HG03159 (cell line): ENCODE measurements at regions not wholly inside any gene's neighbourhood (a gene's known extent, or its start where the extent isn't known, plus 50 kb on each side); places are given as distances from the start of the nearest gene placed in this dataset.

Experiments
- ATAC-seq: cut with Tn5 transposase; IDR thresholded peaks from one replicate; pipeline ENCODE4 v1.9.1; 2021; ENCODE audit warnings: mild to moderate bottlenecking, moderate library complexity; ENCODE audit not compliant: unreplicated experiment

DNA sequence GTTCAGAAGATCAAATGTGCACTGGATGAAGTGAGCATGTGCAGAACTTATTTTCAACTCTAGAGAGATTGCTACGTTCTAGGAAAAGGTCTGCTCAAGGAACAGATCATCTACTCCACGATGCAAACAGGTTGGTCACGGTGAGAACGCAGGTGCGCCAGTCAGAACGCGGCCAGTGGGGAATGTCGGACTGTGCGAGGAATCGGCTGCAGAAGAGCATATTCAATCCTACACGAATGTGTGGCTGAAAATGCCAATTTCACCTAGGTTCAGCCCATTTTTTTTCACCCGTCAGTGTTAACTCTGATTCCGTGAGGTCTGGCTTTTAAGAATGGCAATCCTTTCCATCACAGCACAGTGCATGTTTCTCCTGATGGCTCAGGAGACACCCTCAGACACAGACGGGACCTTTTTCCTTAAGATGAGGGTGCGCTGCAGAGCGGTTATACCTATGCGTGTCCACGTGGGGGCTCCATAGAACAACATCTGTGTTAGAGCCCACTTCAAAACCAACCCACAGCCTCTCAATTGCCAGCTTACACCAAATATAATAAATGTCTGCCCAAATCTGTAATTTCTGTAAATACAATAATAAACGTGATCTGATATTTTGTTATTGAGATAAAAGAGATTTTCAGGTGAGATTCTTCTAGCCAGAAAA is 250.4 kb downstream of the FOXA2 start:
- ATAC-seq, result peak; percentile 89

DNA sequence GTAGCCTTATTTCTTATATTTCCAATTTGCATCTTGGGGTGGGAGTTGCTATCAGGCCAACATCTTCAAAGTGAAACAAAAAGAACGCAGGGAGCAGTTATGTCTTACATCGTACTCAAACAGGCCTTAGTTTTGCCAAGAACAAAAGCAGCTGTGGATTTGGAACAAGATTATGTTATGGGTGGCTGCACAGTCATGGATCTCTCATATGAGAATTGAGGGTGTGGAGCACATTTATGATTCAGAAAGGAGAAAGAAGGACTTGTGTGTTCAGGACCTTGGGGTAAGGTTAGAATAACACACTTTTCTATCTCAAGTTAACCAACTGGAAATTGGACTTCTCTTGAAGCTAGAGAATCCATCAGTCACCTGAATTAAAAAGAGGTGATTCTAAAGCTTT is 259.9 kb downstream of the FOXA2 start:
- no peak for ATAC-seq

DNA sequence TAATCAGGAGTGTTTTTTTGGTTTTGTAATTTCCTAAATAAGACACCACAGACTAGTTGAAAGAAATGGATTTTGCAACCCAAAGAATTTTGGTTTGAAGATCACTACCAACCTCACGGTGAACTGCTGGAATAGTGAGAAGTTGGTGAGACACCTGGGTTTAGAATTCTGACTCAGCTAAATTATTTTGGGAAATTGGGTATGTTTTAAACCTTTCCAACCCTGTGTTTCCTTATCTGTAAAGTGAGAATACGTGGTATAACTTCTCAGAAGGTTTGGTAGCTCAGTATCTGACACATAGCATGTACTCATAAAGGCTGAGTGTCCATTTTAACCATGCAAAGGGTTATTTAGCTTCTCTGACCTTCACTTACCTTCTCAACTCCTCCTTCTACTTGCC is 261.9 kb downstream of the FOXA2 start:
- no peak for ATAC-seq

DNA sequence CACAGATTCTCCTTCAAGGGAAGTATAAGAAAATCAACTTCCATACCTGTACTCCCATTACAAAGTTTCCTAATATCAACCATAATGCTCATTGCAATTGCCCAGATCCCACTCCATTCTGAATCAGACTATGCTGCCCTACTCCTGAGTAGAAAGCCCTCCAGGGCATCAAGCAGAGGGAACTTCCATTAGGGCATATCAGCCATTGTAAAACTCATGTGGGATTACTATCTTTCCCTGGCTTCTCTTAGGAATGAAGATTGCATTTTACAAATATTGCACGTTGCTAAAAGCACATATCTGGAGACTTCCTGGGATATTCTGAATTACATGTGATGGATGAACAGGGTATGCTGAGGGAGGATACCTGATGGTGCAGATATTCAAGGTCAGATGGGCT is 263.2 kb downstream of the FOXA2 start:
- no peak for ATAC-seq

DNA sequence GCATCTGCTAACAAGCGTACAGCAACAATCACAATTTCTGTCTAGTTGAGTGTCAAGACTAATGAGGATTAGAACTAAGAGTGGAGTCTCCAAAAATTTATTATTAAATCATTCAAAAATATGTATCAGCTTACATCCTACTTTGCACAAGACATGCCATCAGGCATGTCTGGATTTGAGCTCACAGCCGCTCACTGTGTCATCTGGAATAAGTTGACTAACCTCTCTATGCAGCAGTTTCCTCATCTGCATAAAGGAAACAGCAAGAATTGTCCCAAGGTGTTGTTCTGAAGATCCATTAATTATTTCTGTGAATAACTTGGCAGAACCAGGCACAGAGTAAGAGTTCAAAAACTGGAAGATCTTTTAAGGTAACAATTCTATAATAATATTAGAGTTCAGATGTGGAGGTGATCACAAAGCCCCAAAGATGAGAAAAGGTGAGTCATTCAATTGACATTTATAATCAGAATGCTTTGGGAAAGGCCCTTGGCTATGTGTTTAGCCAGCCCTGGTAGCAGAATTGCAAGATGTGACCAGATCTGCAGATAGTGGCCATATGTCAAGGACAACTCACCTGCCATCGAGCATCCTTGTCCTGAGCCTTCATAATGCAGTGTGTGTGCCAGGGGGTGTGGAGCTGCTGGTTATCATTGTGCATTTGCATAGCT is 264.0 kb downstream of the FOXA2 start:
- ATAC-seq, result no peak

DNA sequence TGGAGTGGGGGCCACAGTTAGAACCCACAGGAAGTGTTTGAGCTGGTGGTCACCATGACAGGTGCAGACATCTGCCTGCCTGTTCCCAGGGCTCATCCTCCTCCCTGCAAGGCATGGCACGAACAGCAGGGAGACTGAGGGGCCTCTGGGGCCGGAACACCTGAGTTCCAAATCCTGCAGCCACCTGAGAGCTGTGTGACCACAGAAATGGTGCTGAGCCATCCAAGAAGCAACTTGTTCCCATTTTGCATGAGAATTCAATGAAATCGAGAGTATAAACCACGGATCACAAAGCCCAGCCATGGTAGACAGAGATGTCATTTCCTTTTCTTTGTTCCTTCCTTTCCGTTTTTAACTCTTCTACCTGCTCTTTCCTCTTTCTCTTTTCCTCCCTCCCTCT is 268.6 kb downstream of the FOXA2 start:
- no peak for ATAC-seq

DNA sequence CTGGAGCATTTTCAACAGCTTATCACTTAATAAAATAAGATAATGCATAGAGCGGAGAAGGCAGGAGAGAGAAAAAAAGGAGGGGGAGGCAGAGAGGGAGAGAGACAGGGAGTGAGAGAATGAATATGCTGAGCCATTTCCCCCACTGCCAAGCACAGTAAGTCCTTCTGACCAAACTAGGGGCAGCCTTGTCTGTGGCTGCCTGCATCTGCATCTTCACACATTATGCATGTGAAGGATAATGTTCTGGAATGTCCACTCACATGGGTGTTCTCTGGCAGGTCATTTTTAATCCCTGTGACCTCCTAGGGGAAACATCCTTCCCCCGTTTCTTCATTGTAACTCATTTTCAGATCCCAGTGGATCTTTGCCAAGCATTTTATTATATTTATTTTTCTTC is 269.3 kb downstream of the FOXA2 start:
- no peak for ATAC-seq

DNA sequence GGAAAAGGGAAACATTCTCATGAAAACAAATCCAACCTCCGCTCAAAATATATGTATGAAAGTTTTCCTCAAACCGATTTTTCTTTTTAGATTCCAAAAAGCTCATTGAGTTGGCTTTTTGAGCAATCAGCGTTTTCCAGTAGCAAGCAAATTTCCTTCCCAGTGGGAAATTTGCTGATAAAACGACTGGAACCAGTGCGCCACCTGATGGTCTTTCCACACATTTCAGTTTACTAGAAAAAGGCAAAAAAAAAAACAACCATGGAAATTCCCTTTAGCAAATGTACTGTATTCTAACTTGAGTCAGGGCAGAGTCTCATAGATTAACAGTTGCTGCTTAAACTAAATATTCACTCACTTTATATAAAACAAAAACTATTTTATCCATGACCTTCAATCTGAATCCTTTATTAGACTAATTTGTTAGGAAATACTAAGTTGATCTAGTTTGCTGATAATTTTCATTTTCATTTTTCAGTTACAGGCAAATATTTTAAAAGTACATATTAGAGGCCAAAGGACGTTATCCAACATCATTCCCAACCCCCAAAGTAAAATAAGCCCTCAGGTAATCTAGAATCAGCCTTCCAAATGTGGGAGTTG is 271.5 kb downstream of the FOXA2 start:
- ATAC-seq, result no peak

DNA sequence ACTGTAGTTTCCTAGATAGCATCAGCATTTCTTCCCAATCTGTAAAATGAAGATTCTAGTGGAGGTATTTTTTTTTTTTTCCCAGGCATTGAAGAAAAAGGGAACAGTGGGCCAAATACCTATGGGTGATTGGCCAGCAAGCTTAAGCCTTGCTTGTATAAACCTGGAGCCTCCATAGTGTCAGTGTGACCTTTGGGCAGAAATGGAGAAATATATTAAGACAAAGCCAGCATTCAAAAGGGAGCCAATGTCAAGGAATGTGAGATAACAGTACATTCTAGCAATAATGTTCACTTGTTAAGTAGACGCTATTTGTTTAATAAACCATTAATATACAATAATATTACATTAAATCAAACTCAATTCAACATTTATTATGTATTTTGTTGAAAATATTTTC is 275.4 kb downstream of the FOXA2 start:
- ATAC-seq, result no peak

DNA sequence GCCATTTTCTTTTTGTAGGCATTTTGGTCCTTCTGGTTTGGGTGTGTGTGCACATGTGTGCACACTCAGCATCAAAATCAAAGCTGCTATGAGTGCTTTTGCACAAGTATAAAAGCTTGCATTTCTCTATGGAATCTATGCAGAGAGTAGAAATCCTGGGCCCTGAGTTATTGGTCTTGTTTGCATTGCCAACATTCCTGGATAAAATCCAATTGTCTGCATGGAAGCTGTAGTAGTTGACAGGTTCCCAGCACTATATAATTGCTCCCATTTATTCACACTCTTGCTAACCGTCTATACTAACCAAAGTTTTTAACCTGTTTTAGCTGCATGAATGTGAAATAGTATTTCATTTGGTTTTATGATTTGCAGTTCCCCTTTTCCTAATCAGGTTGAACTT is 277.0 kb downstream of the FOXA2 start:
- no peak for ATAC-seq

DNA sequence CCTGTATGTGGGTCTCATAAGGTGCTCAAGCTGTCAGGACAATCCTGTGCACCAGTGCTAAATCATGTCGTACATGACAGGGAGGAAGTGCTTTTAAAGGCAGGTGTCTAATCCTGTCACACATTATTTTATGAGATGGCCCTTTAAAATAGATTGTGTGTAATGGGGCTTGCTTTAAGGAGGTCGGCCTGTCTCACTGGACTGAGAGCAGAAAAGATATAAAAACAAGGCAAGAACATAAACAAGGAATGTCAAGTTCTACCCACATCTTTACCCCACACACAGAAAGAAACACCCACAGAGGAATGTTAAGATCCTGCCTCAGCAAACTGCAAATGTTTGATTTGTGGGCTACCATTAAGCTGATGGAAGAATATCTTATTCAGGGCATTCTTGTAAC is 279.0 kb downstream of the FOXA2 start:
- no peak for ATAC-seq

DNA sequence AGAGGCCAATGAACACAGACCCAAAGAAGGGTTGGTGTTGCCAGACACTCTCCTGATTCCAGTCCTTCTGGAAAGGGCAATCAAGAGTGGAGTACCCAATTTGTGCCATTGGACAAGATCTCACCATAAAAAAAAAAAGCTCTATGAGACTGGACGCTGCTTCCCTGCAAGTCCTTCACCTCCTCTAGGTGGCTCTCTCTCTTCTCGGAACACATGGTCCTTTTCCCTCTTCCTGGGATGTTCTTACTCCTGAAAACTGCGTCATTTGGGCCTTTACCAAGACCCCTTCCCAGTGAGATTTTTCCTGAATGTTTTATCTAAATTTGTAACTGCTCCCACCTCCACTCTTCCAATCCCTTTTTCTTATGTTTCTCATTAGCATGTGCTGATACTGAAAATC is 280.8 kb downstream of the FOXA2 start:
- ATAC-seq, result no peak

DNA sequence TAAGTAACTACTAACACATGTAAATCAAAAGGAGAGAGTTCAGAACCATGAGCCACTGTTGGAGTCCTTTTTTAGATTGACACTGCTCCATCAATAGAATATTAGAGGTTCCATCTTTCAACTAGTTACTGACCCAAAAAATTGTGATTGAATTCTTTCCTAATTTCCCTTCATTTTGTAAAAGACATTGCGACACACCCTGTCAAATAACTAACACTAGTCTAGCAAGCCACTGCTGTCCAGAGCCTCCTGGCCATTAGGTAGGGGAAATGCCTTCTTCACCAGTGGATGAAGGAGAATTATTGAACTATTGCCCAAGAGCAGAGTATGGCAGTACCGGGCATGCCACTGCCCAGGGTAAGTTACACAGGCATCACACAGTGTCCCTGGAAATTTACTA is 282.3 kb downstream of the FOXA2 start:
- ATAC-seq, result no peak

DNA sequence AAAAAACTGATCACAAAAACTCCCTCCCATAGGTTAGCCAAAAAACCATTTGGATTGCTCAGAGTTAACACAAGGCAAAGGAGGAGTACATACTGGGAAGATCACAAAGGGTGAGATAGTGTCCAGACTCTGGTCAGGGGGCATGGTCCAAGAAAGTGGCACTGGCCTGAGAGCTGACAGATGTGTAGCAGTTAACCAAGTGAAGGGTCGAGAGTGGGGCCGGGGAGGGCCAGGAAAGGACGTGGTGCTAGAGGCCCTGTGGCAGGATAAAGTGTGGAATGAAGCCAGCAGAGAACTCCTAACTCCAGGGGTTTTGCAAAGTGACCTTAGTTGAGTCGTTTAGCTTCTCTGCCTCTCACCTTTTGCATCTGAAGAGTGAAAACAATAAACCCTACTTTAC is 290.5 kb downstream of the FOXA2 start:
- no peak for ATAC-seq

DNA sequence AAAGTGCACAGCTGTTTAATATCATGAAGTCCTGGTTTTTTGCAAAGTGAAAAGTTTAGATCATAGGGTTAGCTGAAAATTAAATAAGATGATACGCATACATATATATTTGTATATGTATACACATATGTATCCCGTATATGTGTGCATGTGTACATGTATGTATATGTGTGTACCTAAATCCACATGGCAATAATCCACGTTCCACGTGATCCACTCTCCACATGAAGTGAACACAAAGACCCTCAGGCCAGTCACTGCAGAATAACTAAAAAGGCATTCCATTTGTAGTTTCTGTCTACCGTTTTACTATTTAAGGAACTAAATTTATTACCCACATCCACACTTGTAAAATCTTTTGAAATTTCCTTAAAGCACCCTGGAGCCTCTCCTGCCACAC is 294.9 kb downstream of the FOXA2 start:
- ATAC-seq, result no peak

DNA sequence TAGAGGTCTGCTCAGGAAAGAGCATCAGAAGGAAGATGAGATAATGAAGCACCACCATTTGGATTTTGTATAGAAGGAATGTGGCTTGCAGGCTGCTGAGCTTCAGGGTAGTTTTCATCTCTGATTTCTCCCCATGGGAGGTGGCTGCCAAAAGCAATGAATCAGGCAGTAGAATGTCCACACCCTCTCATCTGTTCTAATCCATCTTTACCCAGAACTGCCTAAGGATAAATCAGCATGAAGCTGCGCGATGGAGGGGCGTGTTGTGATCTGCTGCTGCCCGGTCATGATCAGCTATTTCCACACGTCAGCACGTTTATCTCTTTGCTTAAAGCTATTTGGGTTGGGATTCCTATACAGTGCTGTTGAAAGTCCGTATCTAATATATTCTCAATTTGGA is 295.4 kb downstream of the FOXA2 start:
- no peak for ATAC-seq

DNA sequence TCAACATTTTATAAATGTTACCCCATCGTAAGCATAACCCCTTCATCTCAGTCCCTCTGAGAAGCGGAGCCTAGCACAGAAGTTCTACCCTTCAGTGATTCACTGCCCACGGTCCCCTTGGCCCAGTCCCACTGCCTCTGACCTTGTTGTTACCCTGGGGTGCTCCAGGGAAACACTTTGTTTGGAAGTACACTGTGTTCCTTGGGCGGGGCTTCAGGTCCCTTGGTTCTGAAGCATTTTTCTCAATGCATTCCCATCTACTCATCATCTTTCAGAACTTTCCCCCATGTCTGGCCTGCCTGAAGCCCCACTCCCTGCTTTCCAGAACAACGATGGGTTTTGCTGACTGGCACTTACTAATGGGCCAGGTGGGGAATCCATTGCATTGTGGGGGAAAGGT is 296.2 kb downstream of the FOXA2 start:
- ATAC-seq, result no peak

DNA sequence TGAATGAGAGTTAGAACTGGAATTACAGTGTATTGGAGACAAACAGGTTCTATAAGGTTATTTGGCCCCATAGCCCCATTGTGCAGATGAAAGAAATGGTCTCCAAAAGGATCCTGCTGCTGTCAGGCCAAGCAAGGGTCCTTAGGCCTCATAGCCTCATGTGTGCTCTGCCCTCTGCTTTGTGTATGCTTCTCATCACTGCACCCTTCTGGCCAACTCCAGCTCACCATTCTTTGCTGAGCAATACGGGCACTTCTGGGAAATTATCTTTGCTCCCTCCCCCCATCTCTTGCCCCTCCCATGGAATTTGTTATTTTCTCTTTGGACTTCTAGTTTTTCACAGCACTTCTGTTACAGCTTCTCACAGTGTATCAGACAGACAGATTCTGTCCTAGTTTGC is 298.8 kb downstream of the FOXA2 start:
- ATAC-seq, result no peak

DNA sequence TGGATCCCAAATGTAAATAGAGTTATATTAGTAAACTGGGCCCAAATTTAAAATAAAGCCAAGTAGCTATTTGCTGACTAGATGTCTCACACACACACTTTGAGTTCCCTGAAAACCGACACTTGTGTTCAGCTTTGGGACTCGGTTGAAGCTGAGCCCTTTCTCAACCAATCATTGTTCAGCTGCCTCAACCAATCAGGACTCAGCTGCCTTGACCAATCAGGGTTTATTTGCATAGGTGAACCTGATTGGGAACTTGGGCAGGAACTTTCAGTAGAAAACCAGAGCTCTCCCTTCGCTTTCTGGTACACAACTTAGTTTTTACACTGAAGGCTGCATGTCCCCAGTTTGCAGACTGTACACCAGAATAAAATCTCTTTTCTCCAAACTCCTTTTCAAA is 301.7 kb downstream of the FOXA2 start:
- ATAC-seq, result no peak

DNA sequence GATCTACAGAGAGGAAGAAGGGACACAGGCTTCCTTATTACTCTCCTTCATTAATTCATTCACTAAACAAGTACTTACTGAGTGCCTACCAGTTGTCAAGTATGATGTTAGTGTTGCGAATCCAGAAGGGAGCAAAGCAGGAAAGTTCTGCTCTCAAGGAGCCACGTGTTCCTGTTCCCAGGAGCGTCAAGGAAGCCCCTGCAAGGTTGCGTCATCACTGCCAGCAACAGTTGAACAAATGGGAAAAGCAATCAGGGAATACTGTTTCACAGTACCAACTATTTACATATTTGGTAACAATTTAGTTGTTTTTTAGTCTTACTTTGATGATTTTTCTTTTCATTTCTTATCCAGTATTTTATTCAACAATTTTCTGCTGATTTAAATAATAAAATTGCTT is 310.0 kb downstream of the FOXA2 start:
- ATAC-seq, result no peak

DNA sequence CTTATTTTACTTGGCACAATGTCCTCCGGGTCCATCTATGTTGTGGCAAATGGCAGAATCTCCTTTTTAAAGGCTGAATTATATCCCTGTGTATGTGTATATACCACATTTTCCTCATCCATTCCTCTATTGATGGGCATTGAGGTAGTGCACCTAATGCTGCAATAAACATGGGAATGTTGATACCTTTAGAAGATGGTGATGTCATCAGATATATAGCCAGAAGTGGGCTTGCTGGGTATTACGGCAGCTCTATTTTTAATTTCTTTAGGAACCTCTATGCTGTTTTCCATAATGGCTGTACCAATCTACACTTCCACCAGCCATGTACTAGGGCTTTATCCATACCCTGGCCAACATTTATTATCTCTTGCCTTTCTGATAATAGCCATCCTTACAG is 315.7 kb downstream of the FOXA2 start:
- no peak for ATAC-seq

DNA sequence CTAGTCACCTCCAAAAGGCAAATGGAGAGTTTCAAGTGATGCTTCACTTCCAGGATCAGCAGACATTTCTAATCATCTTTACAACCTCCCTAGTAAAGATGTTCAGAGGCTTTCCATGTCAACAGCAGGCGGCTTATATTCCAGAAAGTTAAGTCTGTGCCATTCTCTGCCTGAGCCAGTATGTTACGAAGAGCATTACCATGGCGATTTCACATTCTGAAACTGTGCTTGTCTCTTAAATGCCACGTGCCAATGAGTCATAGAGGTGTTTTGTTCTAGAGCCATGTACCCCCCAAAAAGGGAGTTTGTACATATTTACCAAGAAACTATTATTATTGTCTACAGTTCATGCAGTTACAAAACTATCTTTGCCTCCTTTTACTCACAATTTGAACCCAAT is 319.5 kb downstream of the FOXA2 start:
- no peak for ATAC-seq

DNA sequence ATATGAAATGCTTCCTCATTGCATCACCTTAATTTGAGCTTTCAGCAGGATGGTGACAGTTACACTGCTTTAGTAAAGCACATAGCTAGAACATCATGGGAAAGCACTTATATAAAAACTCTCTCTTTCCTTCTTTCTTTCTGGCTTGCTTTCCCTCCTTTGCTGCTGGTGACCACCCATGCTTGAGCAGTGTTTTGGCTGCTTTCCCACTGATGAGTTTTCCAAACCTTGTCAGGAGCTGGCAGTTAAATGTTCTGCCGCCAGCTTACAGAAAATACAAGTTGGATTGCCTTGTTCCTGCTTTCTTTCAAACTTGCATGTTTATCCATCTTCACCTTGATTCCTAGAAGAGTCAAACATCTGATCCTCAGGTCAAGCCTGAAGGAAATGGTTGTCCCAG is 323.9 kb downstream of the FOXA2 start:
- no peak for ATAC-seq
